ENCODE measurements at regions not wholly inside any gene's neighbourhood (a gene's known extent, or its start where the extent isn't known, plus 50 kb on each side); places are given as distances from the start of the nearest gene placed in this dataset.

GRCh38 chr18:8507361-8507760, 101.9 kb upstream of the RAB12 start:
- no peak overlapping the region for H3K4me2 ChIP-seq (ENCODE audit: insufficient read depth, low read length)
- H3K9ac ChIP-seq (replicated peaks; ENCODE audit: extremely low read depth, insufficient read depth, low read length), result no peak overlapping the region
- H3K4me1 ChIP-seq (ENCODE audit: control insufficient read depth, extremely low read depth, insufficient read depth, low read length), result no peaks in the 10 kb centered on the region
- H3K36me3 ChIP-seq (ENCODE audit: control insufficient read depth in 2 of 2, extremely low read depth in 1 of 2, insufficient read depth in 2 of 2, low read length in 2 of 2), result no peaks in the 10 kb centered on the region
- dilution Hi-C loops (cut with MboI; ENCODE audit: extremely low pct_ligation_motif_present, low sequenced_read_pairs) (no loop called here), intact Hi-C loops (cut with micrococcal nuclease) (no loop called here)
- no peaks in the 10 kb centered on the region for H4K20me1 ChIP-seq (replicated peaks; ENCODE audit: control insufficient read depth, extremely low read depth, insufficient read depth, low read length)
- no peak overlapping the region for H3K27ac ChIP-seq (ENCODE audit: insufficient read depth, low read depth, low read length)
- no peak for TF ChIP-seq FOS (IDR thresholded peaks at IDR 0.05; ENCODE audit: borderline replicate concordance, insufficient read depth, low read length)
- no peak for TF ChIP-seq JUN (IDR thresholded peaks at IDR 0.05; ENCODE audit: borderline replicate concordance, insufficient read depth, insufficient read length, low read depth)
- no peak for TF ChIP-seq EZH2 (IDR thresholded peaks at IDR 0.05; ENCODE audit: borderline replicate concordance, low read depth, low read length, severe bottlenecking)
- no peak for TF ChIP-seq POLR2AphosphoS5 (IDR thresholded peaks at IDR 0.05; ENCODE audit: insufficient read depth, low read depth, low read length)
- no peak for TF ChIP-seq GATA2 (IDR thresholded peaks at IDR 0.05; ENCODE audit: insufficient read depth, insufficient read length, low read depth, low read length)
- peak; percentile 34 to 35 for TF ChIP-seq CTCF (IDR thresholded peaks at IDR 0.05; ENCODE audit: extremely low read depth in 1 of 2, insufficient read depth in 1 of 2, low read depth in 1 of 2, low read length in 2 of 2)
- TF ChIP-seq POLR2A (IDR thresholded peaks at IDR 0.05; ENCODE audit: low read depth, low read length), result no peak
- DNase-seq (ENCODE audit: low read depth, low spot score) (peak; percentile 11), FAIRE-seq (peak; percentile 21)
- no peak overlapping the region for H3K4me3 ChIP-seq (replicated peaks in 1 of 3; ENCODE audit: insufficient read depth in 1 of 3, low read depth in 1 of 3, low read length in 3 of 3)
- no peaks in the 10 kb centered on the region for H3K9me3 ChIP-seq (replicated peaks; ENCODE audit: control insufficient read depth, insufficient read depth, low read length)
- H3K79me2 ChIP-seq (ENCODE audit: control insufficient read depth, insufficient read depth, low read length), result no peaks in the 10 kb centered on the region
- ChIA-PET POLR2A (no interaction called here), CTCF (no interaction called here)
- BruUV-seq (replicated peaks), result no TSS peak
- no peaks in the 10 kb centered on the region for H3K27me3 ChIP-seq (ENCODE audit: control insufficient read depth in 2 of 2, insufficient read depth in 2 of 2, low read length in 2 of 2)
- no peak overlapping the region for H2AFZ ChIP-seq (ENCODE audit: low read depth, low read length)
- H3K9me1 ChIP-seq (replicated peaks; ENCODE audit: control insufficient read depth, extremely low read depth, insufficient read depth, low read length), result no peaks in the 10 kb centered on the region
